Skeletal muscle tissue (tissue), 3 donors: ENCODE measurements at regions not wholly inside any gene's neighbourhood (a gene's known extent, or its start where the extent isn't known, plus 50 kb on each side); places are given as distances from the start of the nearest gene placed in this dataset.

Experiments used
- H3K27ac ChIP-seq: one replicate; pipeline ENCODE4 v1.7.0; 2013; ENCODE audit warnings: mild to moderate bottlenecking, low read depth, low read length, inconsistent platforms
- H3K27me3 ChIP-seq, 3 donors: one replicate each; pipeline ENCODE4 v1.7.0; 2013; ENCODE audit warnings: low read length in 3 of 3; ENCODE audit not compliant: control insufficient read depth in 3 of 3, insufficient read depth in 3 of 3
- H3K36me3 ChIP-seq, 3 donors: one replicate each; pipeline ENCODE4 v1.7.0; 2013; ENCODE audit warnings: low read length in 3 of 3; ENCODE audit not compliant: control insufficient read depth in 3 of 3, insufficient read depth in 3 of 3
- H3K4me1 ChIP-seq, 3 donors: one replicate each; pipeline ENCODE4 v1.7.0; 2013; ENCODE audit warnings: low read length in 3 of 3, mild to moderate bottlenecking in 3 of 3; ENCODE audit not compliant: control insufficient read depth in 3 of 3, insufficient read depth in 3 of 3
- H3K4me3 ChIP-seq, 3 donors: one replicate each; pipeline ENCODE4 v1.7.0; 2013; ENCODE audit warnings: low read length in 3 of 3
- H3K9ac ChIP-seq, 3 donors: one replicate each; pipeline ENCODE4 v1.7.0; 2013; ENCODE audit warnings: low read length in 3 of 3, mild to moderate bottlenecking in 3 of 3, moderate library complexity in 2 of 3, low read depth in 1 of 3
- H3K9me3 ChIP-seq, 3 donors: one replicate each; pipeline ENCODE4 v1.7.0; 2013; ENCODE audit warnings: low read length in 3 of 3; ENCODE audit not compliant: control insufficient read depth in 3 of 3
- donor health status: Osteomylitis.

- no peak overlapping the region for H3K27ac ChIP-seq
Measured at GRCh38 chr6:16818992-16819626, 57.8 kb upstream of the ATXN1 start.

GRCh38 chr6:16817594-16817993 lies 56.3 kb upstream of the ATXN1 start:
- Histone ChIP-seq H3K9ac (no peak overlapping the region), H3K36me3 (no peaks in the 10 kb centered on the region), H3K9me3 (peaks cover 0 to 3% (median 0%) of the 10 kb centered on the region in 3 donors), H3K27ac (no peak overlapping the region), H3K4me1 (no peaks in the 10 kb centered on the region), H3K27me3 (no peaks in the 10 kb centered on the region), H3K4me3 (no peak overlapping the region)

More at GRCh38 chr6:16818992-16819626, 57.8 kb upstream of the ATXN1 start:
- no peaks in the 10 kb centered on the region for H3K27me3 ChIP-seq
- no peaks in the 10 kb centered on the region for H3K36me3 ChIP-seq
- H3K9ac ChIP-seq, result no peak overlapping the region
- no peaks in the 10 kb centered on the region for H3K4me1 ChIP-seq
- H3K4me3 ChIP-seq, result no peak overlapping the region
- H3K9me3 ChIP-seq, result no peaks in the 10 kb centered on the region

- H3K9me3 ChIP-seq, result peaks cover 0 to 3% (median 0%) of the 10 kb centered on the region in 3 donors
- no peaks in the 10 kb centered on the region for H3K36me3 ChIP-seq
- no peak overlapping the region for H3K9ac ChIP-seq
- H3K27me3 ChIP-seq, result no peaks in the 10 kb centered on the region
- no peaks in the 10 kb centered on the region for H3K4me1 ChIP-seq
- no peak overlapping the region for H3K27ac ChIP-seq
- no peak overlapping the region for H3K4me3 ChIP-seq
Measured at GRCh38 chr6:16816891-16817290, 55.6 kb upstream of the ATXN1 start.

GRCh38 chr6:16812993-16813392 lies 51.7 kb upstream of the ATXN1 start:
- H3K9me3 ChIP-seq, result peaks cover 0 to 3% (median 2%) of the 10 kb centered on the region in 3 donors
- no peaks in the 10 kb centered on the region for H3K36me3 ChIP-seq
- no peaks in the 10 kb centered on the region for H3K4me1 ChIP-seq
- H3K27me3 ChIP-seq, result no peaks in the 10 kb centered on the region
- H3K4me3 ChIP-seq, result no peak overlapping the region
- no peak overlapping the region for H3K9ac ChIP-seq
- H3K27ac ChIP-seq, result no peak overlapping the region

GRCh38 chr6:16811277-16811979 lies 50.2 kb upstream of the ATXN1 start:
- no peak overlapping the region for H3K9ac ChIP-seq
- no peaks in the 10 kb centered on the region for H3K4me1 ChIP-seq
- H3K27ac ChIP-seq, result no peak overlapping the region

More at GRCh38 chr6:16811277-16811979, 50.2 kb upstream of the ATXN1 start:
- Histone ChIP-seq H3K36me3 (no peaks in the 10 kb centered on the region), H3K4me3 (no peak overlapping the region), H3K9me3 (peaks cover 0 to 3% (median 2%) of the 10 kb centered on the region in 3 donors), H3K27me3 (no peaks in the 10 kb centered on the region)
